ENCODE measurements at regions not wholly inside any gene's neighbourhood (a gene's known extent, or its start where the extent isn't known, plus 50 kb on each side); places are given as distances from the start of the nearest gene placed in this dataset.
"Not testable (repeated sequence)": the region's sequence is repeated elsewhere in the genome, so short reads cannot be mapped to it uniquely, and the experiment has no call there.

DNA sequence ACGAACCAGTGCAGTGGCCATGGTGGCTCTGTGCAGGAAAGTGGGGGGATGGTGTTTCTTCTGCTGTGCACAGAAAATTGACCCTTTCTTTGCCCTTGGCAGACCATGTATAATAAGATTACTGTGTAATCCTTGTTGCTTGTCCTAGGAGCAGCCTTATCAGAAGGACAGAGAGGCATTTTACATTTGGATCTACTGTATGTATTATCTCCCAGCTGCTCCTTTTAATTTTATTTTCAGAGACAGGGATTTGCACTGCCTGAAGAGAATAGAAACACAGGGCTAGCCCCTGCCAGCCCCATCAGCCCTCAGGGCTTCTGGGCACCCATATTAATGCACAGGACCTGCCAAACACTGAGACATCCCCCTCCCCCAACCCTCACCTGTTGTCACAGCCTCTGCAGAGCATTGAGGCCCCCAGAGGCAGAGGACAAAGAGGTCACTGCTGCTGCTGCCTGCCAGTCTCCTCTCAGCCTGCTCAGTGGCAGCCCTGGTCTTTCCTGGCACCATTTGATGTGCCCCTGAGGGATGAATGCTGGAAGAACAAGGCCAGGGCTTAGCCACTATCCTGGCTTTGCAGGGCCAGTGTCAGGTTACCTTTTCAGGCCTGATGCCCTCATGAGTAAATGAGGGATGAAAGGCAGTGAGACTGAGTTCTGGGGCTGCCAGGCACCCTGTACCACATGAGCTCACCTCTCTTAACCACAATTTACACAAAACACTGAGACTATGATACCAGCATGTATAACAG is 533.4 kb downstream of the NTRK3 start:
- DNase-seq (ENCODE audit: low read depth): no peak

DNA sequence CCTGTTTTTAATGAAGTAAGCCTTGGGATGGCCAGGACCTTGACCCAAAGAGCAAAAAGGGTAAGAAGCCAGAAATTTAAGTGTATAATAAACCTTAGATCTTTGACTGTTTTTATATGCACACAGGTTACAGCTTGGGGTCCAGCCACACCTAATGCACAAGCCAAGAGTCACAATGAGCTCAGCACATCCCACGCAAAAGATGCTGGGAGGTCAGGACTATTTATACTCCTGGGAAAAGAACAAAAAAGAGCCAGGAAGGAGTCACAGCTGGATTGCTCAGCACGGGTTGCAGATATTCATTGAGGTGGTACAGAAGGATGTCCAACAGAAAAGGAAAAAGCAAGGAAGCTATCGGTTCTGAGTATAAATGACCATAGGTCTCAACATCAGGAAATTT is 536.3 kb downstream of the NTRK3 start:
- no peak for DNase-seq (ENCODE audit: low read depth)

DNA sequence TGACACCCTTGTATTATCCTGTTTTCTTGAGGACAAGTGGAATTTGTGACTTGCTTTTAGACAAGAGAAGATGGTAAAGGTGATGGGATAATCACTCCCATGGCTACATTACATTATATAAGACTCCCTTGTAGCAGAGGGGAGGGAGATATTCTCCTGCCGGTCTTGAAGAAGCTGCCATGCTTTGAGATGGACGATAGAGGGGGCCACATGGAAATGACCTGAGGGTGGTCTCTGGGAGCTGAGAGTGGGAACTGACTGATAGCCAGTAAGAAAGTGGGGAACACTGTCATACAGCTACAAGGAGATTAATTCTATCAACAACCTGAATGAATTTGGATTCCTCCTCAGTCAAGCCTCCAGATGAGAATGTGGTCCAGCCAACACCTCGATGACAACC is 540.1 kb downstream of the NTRK3 start:
- no peak for DNase-seq (ENCODE audit: low read depth)

DNA sequence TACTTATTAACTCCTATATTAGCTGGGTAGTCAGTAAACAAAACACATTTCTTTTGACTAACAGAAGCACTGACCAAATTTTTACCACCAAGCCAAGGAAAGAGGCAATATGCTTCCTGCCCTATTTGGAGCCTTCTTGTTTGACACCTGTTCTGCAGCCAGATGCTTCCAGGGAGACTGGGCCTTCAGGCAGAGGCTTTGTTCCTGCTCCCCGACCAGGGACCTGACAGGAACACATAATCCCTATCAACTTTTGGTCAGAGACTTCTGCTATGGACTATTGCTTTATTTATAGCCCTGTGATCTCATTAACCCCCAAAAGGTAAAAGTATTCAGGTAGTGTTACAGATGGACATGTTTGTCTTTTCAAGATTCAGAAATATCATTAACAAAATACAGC is 541.3 kb downstream of the NTRK3 start:
- no peak for DNase-seq (ENCODE audit: low read depth)

DNA sequence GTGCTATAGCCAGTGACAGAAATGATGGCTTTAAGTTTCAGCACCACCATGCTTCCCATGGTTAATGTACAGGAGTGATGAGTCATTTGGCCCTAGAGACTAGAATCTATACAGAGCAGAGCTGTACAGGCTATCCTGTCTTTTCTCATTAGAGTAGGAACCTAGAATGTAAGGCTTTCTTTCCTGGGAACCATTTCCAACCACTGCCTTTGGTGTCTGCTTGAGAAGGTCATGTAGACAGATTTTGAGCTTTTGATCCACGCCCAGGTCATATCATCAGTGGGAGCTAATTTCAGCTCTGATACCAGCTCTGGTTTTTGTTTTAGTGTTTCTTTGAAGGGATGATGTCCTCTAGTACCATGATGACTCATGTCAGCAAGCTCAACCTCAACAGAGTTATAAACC is 543.1 kb downstream of the NTRK3 start:
- no peak for DNase-seq (ENCODE audit: low read depth)

DNA sequence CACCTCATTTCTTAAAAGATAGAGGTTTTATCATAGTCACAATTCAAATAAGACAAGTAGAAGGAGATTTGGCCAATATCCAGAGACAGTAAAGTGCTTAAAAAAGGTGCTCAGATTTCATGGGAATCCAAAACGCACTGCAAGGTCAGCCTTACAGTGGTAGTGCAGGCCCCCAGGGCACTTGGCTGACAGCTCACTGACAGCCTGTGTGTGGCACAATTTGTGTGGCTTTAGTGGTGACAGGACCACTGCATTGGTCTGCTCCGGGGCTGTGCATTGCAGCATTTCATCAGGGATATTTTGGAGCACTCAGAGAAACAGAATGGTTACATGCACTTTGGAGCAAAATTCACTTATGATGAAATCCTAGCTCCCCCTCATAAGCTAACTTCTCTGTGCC is 544.3 kb downstream of the NTRK3 start:
- no peak for DNase-seq (ENCODE audit: low read depth)

DNA sequence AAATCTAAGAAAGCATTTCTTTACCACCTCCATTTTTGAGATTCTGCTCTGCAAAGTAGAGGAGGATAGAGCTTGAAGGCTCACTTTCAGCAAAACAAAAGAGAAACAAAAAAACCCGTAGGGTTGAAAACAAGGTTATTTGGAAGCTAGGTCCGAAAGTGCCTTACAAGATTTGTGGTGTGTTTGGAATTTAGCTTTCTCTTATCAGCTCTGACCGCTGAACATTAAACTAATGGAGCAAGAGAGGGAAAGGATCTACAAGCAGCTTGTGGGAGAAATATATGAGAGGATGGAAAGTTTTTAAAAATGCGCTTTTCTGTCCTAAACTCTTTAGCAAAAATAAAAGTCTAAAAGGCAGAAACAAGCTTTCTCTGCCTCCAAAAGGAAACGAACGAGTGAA is 545.5 kb downstream of the NTRK3 start:
- DNase-seq (ENCODE audit: low read depth): no peak

DNA sequence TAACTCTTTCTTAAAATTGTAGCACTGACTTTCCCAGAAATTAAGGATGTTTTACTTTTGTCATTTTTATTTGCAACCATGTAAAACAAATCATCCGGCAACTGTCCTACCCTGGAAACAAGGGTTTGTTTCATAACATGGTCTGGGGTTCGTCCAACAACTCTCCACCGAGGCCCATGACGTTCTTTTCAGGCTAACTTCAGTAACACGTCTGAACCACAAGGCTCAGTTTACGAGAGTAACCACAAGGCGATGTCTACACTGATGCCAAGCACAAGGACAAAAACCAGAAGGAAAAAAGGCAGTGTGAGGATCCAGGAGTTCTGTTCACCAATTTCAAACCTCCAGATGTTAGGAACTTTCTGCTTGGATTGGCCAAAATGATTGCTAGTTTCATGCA is 546.1 kb downstream of the NTRK3 start:
- DNase-seq (ENCODE audit: low read depth): no peak

DNA sequence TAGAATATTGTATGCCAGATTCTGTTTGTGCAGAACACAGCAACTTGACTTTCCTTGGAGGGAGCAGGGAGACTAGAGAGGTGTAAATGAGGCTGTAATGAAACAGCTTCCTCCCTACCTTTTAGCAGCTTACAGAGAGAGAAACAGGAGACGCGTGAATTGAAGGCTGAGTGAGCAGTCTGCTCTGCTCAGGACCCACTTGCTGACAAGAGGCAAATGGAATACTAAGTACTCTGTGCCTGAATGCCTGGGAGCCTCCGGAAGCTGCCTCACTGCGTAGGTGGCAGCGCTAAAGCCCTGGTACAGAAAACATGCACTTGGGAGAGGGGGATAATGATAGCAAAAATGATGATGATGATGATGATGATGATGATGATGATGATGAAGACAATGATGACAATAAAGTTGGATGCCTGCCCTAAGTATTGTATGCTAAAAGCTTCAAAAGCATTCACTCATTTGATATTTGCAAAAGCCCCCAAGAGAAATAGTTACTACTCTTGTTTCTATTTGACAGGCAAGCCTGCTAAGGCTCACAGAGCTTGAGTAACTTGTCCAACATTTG is 548.9 kb downstream of the NTRK3 start:
- DNase-seq (ENCODE audit: low read depth): no peak

DNA sequence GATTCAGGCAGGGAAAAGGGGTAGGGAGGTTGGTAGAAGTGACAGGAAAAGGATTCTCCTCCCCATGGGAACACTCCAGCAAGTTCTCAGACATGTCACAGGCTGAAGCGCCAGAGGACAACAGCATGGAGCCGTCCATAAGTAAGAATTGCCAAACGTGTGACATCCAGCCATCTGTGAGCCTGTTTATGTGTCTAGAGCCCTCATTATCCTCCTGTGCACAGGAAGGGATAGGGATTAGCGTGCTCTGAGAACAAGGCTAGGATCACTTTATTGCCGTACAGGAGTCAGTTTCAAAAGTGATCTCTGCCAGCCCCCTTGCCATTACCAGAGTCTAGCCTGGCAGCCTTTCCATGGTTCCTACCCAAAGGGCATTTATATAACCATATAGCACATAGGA is 549.5 kb downstream of the NTRK3 start:
- no peak for DNase-seq (ENCODE audit: low read depth)

DNA sequence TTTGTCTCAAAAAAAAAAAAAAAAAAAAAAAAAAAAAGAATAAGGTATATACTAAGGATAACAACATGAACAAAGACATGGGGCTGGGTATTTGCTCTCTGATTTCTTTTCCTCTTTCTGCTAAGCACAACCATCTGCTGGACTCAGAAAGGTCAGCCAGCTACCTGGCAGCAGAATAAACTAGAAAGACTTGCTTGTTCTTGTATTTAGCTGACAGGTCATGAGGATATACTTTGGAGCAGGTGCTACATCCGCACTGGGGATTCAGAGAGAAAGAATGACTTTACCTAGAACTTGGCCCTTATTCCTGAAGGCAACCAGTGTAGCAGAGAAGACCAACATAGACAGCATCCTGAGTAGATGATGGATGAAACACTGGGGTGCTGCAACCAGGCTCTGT is 550.5 kb downstream of the NTRK3 start:
- DNase-seq (ENCODE audit: low read depth): no peak

DNA sequence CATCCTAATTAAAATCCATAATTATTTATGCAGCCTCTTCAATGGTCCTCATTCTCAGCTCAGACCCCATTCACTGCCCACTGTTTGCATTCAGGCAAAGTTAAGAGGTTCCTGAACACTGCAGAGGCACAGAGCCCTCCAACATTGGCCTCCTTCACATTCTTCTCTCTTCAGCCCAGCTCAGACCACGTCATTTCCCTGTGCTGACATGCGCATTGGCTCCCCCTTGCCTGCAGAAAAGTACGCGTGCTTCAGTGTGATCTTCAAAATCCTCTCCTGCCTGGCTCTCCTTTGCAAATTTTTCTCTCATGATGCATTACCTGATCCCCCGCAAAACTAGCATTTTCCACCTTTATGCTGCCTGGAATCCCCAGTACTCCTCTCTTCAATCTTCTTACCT is 552.3 kb downstream of the NTRK3 start:
- DNase-seq (ENCODE audit: low read depth): no peak

DNA sequence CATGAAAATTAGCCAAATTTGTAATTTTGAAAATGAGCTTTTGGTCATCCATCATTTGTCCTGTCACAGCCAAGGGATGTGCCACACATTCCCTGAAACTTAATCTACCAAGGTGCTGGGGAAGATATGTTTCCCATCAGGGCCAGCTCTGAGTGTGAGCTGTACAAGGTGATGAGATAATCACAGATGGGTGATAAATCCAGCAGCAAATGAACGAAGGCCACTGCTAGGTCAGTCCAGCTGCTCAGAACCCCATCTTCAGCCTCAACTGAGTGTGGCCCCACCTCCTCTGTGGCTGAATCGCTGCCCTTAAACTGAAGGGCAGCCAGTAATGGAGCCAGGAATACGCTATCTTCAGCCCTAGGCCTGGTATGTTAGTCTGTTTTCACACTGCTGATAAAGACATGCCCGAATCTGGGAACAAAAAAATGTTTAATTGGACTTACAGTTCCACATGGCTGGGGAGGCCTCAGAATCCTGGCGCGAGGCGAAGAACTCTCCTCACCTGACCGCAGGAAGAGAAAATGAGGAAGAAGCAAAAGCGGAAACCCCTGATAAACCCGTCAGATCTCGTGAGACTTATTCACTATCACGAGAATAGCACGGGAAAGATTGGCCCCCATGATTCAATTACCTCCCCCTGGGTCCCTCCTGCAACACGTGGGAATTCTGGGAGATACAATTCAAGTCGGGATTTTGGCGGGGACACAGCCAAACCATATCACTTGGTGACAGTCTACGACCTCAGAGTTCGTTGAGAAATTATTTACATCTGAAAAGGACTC is 553.0 kb downstream of the NTRK3 start:
- no peak for DNase-seq (ENCODE audit: low read depth)

DNA sequence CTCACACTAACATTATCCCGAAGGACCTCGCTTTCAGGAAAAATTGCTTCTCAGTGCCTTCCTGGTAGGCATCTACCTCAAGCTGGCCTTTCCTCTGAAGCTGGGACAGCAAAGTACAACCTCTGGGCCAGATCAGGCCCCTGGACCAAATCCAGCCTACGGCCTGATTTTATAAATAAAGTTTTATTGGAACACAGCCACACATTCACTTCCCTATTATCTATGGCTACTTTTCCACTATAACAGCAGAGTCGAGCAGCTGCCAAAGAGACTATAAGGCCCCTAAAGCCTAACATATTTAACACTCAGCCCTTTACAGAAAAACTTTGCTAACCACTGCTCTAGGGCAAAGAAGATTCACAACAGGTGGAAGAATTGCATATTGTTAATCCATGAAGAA is 554.3 kb downstream of the NTRK3 start:
- no peak for DNase-seq (ENCODE audit: low read depth)

DNA sequence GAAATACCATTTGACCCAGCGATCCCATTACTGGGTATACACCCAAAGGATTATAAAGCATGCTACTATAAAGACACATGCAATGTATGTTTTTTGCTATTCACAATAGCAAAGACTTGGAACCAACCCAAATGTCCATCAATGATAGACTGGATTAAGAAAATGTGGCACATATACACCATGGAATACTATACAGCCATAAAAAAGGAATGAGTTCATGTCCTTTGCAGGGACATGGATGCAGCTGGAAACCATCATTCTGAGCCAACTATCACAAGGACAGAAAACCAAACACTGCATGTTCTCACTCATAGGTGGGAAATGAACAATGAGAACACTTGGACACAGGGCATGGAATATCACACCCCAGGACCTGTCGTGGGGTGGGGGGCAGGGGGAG is 558.1 kb downstream of the NTRK3 start:
- DNase-seq (ENCODE audit: low read depth): not testable (repeated sequence)

DNA sequence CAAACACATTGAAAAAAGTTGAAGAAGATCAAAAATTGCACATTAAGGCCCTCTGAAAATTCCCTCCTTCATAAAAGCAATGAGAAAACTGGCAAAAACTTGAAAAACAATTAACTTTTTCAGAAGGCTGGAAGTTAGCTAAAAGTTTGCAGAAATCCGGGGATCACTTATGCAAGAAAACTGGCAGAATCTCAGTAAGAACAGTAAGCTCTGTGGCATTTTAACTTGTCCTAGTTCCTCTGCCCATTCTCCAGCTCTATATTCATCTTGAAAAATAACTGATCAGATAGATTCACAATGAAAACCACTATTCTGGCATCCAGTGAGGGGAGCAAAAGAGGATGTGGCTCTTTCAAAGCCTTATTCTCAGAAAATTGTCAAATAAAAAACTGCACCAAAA is 566.8 kb downstream of the NTRK3 start:
- no peak for DNase-seq (ENCODE audit: low read depth)

DNA sequence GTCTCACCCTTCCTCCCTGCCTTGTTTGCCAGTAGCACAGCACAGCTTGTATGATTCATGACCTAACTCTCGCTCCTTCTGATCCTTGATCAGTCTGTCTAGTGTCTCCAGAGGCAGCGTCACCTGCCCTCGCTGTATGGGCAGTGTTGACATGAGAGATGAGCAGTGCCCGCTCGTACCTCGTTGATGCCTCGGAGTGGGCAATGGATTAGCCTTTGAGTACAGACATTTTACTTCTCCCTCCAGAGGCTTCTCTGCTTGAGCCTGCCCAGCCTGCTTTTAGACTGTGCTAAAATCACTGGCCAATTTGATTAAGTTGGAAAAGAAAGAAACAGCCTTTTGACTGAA is 569.0 kb downstream of the NTRK3 start:
- no peak for DNase-seq (ENCODE audit: low read depth)

DNA sequence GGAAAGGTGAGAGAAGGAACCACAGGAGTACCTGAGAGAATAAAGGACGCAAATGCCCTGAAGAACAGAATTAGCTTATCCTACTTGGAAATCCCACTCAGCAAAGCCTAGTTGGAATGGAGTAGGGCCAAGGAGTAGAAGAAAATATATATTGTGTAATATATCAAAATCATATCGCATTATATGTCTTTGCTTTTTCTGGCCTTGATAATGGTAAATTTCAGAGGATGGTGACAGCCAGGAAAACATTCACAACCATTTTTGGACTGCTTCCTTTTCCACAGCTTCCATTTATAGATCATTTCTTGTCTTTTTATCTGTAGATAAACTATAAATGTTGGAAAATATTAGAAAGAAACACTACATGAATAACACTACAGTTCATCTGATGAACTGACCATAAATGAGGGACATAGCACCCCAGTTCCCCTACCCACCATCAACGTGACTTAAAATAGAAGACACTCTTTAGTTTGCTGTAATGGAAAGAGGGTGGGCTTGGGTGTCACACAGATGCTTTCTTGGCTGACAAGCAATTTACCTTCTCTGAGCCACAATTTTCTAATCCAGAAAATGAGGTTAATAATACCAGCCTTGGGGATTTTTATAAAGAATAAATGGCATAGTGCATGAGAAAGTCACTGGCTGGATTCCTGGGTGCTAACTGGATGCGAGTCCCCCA is 569.6 kb downstream of the NTRK3 start:
- DNase-seq (ENCODE audit: low read depth): no peak

DNA sequence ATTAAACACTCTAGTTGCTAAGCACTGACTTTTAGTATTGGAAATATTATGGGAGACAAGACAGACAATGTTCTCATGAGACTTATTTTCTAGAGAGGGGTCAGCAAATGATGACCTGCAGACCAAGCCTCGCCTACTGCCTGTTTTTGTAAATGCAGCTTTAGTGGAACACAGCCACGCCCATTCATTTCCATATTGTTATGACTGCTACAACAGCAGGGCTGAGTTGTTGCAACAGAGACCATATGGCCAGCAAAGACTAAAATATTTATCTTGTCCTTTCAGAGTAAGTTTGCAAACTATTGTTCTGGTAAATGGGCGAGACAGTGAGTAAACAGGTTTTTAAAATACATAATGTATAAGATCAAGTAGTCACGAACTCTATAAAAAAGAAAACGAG is 570.2 kb downstream of the NTRK3 start:
- DNase-seq (ENCODE audit: low read depth): no peak

DNA sequence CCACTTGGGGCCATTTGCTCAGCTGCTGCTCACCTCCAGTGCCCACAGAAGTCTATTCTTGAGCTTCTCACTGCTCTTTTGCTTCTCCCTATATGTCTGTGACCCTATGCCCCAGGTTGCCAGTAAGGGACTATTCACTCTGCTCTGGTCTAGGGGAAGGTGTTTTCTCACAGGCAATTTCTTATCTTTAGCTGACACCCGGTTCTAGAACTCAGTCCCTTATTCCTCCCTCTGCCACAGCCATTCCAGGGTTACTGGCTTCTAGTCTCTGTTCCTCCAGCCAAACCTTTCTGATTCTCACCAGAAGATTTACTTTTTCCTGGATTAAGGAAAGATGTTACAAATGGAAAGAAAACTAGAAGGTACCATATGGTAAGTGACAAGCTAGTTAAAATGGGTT is 574.0 kb downstream of the NTRK3 start:
- no peak for DNase-seq (ENCODE audit: low read depth)

DNA sequence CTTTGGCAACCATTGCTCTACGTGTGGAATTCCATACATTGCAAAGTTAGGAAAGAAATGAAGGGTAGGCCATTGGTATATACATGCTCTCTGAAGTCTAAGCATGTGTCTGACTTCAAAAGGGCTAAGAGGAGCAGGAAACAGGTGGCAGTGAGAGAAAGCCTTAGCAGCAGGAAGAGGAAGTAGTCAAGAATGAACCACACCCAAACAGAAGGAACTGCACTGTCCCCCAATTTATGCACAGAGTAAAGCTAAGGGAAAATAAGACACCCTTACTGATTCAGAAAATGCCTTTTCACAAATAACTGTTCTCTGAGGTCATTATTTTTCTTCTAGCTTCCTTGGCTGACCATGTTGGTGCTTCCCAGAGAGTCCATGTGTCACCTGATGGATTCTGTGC is 575.4 kb downstream of the NTRK3 start:
- DNase-seq (ENCODE audit: low read depth): no peak

DNA sequence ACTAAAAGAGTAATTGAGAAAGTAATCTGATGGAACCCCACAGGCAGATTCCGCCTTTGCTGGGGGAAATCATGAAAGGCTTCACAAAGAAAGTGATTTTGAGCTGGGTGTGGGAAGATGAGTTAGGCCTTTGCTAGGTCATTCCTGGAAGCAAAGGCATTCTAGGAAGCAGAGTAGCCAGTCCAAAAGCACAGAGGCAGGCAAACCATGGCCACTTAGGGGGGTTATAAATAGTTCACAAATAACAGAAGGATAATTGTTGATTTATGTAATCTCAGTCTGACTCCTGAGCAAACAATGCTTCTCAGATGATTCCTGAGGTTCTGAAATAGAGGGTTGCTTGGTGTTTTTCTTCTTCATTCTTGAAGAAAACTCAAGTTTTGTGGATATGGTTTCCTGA is 576.3 kb downstream of the NTRK3 start:
- no peak for DNase-seq (ENCODE audit: low read depth)

DNA sequence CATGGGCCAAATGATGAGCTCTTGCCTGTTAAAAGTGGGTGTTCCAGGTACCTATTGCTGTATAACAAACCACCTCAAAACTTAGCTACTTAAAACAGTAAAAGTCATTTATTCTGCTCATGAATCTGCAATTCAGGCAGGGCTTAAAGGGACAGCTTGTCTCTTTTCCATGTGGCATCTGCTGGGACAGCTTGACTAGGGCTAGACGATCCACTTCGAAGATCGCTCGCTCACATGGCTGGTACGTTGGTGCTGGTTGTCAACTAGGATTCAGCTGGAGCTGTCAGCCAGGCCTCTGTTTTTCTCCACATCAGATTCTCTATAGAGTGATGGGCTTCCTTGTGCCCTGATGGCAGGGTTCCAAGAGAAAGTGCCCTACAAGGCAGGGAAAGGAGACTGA is 581.3 kb downstream of the NTRK3 start:
- DNase-seq (ENCODE audit: low read depth): no peak
